D721Med (cell line): ENCODE measurements at regions not wholly inside any gene's neighbourhood (a gene's known extent, or its start where the extent isn't known, plus 50 kb on each side); places are given as distances from the start of the nearest gene placed in this dataset.

Experiments used
- DNase-seq: peaks from one replicate; pipeline ENCODE4 v3.0.0; 2011; ENCODE audit warnings: low spot score; ENCODE audit not compliant: insufficient read length
- FAIRE-seq: peaks from 2 replicates; lab custom pipeline; 2011; peaks lifted over from hg19 to GRCh38; lab: Jason Lieb, UNC
- CTCF ChIP-seq: IDR thresholded peaks from 2 replicates; pipeline ENCODE4 v1.5.1; 2012; ENCODE audit warnings: mild to moderate bottlenecking, control low read depth; ENCODE audit not compliant: insufficient read depth; ENCODE audit errors: missing control alignments

GRCh38 chr4:66097218-66097617 is 426.9 kb upstream of the EPHA5 start:
- FAIRE-seq (peak; percentile 6), DNase-seq (no peak)
- TF ChIP-seq CTCF, result no peak

- DNase-seq (no peak), FAIRE-seq (no peak)
- no peak for TF ChIP-seq CTCF
These were observed 424.8 kb upstream of the EPHA5 start for GRCh38 chr4:66095065-66095464.

- TF ChIP-seq CTCF, result no peak
- no peak for DNase-seq
- no peak for FAIRE-seq
These were observed 423.8 kb upstream of the EPHA5 start for GRCh38 chr4:66094070-66094469.

GRCh38 chr4:66091786-66092185 is 421.5 kb upstream of the EPHA5 start:
- FAIRE-seq, result no peak
- no peak for DNase-seq
- no peak for TF ChIP-seq CTCF

DNA sequence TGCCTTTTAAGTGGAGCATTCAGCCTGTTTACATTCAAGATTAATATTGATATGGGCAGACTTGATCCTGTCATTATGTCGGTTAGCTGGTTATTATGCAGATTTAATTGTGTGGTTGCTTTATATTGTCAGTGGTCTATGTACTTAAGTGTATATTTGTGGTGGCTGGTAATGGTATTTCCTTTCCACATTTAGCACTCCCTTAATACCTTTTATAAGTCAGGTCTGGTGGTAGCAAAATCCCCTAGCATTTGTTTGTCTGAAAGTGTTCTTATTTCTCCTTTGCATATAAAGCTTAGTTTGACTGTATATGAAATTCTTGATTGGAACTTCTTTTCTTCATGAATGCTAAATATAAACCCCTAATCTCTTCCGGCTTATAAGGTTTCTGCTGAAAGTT is 403.7 kb upstream of the EPHA5 start:
- FAIRE-seq (no peak), DNase-seq (no peak)
- TF ChIP-seq CTCF, result no peak

DNA sequence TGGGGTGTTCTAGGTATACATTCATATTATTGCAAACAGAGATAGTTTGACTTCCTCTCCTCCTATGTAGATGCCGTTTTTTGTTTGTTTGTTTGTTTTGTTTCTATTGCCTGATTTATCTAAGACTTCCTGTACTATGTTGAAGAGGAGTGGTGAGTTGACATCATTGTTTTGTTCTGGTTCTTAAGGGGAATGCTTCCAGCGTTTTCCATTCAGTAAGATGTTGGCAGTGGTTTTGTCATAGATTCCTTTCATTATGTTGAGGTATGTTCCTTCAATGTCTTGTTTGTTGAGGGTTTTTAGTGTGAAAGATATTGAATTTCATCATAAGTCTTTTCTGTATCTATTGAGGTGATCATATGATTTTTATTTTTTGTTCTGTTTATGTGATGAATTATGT is 401.6 kb upstream of the EPHA5 start:
- FAIRE-seq, result no peak
- no peak for TF ChIP-seq CTCF
- DNase-seq, result no peak

DNA sequence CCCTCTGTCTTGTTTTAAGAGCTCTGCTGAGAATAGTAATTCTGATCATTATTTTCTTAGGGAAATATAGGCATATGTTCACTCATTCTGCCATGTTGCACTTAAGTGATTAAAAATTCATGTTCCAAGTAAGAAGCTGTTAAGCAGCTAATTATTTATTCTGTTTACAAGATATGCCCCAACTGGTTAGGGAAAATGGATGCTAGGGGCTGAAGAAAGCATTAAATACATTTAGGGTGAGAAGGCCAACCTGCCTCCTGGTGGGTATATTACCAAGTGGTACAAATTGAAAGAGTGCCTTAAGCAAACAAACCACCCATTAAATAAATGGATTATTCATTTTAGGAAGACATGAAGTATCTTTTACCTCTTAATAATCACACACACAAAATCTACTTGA is 392.6 kb upstream of the EPHA5 start:
- FAIRE-seq, result peak; percentile 63
- no peak for TF ChIP-seq CTCF
- DNase-seq, result no peak
